ENCODE measurements at regions not wholly inside any gene's neighbourhood (a gene's known extent, or its start where the extent isn't known, plus 50 kb on each side); places are given as distances from the start of the nearest gene placed in this dataset.

DNA sequence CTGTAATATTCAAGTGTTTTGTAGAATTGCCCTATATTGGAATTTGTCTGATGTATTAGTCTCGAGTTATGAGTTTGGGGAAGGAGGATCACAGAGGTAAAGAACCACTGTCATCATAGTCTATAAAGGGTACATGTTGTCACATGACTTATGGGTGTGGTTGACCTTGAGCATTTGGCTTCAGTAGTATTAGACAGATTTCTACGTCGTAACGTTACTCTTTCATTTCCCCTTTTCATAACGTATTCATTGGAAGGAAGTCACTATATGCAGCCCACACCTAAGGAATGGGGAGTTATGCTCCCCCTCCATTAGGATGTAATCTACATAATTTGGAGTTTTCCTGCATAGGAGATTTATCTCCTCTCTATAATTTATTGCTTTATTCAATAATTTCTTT is 110.1 kb upstream of the VAV3 start:
- ATAC-seq (ENCODE audit: low read depth) = no peak
- H3K4me3 ChIP-seq (ENCODE audit: severe bottlenecking) = no peak overlapping the region
- no peak overlapping the region for H3K27ac ChIP-seq (ENCODE audit: poor library complexity, severe bottlenecking)

DNA sequence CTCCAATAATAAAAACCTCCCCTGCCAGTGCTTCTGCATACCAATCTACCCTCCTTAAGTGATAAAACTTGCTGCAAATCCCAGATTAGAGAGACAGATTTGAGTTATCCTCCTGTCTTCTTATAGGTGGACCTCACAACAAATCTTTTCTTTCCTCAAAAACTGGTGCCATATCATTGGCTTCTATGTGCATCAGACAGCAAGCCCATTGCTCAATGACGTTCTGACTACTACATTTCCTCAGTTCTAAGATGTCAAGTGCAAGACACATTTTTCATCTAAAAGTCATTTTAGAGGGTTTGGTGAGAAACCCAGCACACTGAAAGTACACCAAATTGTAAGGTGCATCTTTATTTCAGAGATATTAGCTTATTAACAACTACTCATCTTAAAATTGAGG is 107.8 kb upstream of the VAV3 start:
- Histone ChIP-seq H3K4me3 (ENCODE audit: severe bottlenecking) (no peak overlapping the region), H3K4me1 (ENCODE audit: insufficient read depth, poor library complexity, severe bottlenecking) (no peaks in the 10 kb centered on the region), H3K36me3 (ENCODE audit: low read depth) (no peaks in the 10 kb centered on the region), H3K9me3 (ENCODE audit: severe bottlenecking) (no peaks in the 10 kb centered on the region), H3K27ac (ENCODE audit: poor library complexity, severe bottlenecking) (no peak overlapping the region), H3K27me3 (ENCODE audit: insufficient read depth, poor library complexity, severe bottlenecking) (no peaks in the 10 kb centered on the region)
- DNase-seq (ENCODE audit: low spot score) (no peak), ATAC-seq (ENCODE audit: low read depth) (no peak)
- TF ChIP-seq, protein P1, sequence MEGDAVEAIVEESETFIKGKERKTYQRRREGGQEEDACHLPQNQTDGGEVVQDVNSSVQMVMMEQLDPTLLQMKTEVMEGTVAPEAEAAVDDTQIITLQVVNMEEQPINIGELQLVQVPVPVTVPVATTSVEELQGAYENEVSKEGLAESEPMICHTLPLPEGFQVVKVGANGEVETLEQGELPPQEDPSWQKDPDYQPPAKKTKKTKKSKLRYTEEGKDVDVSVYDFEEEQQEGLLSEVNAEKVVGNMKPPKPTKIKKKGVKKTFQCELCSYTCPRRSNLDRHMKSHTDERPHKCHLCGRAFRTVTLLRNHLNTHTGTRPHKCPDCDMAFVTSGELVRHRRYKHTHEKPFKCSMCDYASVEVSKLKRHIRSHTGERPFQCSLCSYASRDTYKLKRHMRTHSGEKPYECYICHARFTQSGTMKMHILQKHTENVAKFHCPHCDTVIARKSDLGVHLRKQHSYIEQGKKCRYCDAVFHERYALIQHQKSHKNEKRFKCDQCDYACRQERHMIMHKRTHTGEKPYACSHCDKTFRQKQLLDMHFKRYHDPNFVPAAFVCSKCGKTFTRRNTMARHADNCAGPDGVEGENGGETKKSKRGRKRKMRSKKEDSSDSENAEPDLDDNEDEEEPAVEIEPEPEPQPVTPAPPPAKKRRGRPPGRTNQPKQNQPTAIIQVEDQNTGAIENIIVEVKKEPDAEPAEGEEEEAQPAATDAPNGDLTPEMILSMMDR (IDR thresholded peaks at IDR 0.05; ENCODE audit: poor library complexity, severe bottlenecking) = no peak

More for the DNA sequence above, 110.1 kb upstream of the VAV3 start:
- Histone ChIP-seq H3K4me1 (ENCODE audit: insufficient read depth, poor library complexity, severe bottlenecking) (no peaks in the 10 kb centered on the region), H3K9me3 (ENCODE audit: severe bottlenecking) (no peaks in the 10 kb centered on the region), H3K27me3 (ENCODE audit: insufficient read depth, poor library complexity, severe bottlenecking) (no peaks in the 10 kb centered on the region), H3K36me3 (ENCODE audit: low read depth) (no peaks in the 10 kb centered on the region)
- TF ChIP-seq, protein P1 (IDR thresholded peaks at IDR 0.05; ENCODE audit: poor library complexity, severe bottlenecking) = no peak
- no peak for DNase-seq (ENCODE audit: low spot score)

DNA sequence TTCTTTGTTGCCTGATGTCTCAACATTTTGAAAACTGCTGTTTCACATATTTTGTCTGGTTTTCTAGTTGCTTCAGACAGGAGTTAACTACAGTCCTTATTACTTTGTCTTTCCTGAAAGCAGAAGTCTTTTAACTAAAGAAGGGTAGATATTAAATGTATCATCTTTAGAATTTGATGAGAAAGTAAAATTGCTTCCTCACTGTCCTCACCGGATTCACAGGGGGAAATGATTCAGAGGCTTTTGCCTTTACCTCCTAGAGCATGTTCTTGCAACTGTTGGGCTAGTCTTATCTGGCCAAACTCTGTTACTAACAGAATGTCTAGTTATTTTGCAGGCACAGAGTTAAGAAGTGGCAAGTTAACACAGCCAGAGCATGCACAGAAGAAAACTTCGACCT is 107.2 kb upstream of the VAV3 start:
- H3K4me3 ChIP-seq (ENCODE audit: severe bottlenecking) = no peak overlapping the region
- no peaks in the 10 kb centered on the region for H3K27me3 ChIP-seq (ENCODE audit: insufficient read depth, poor library complexity, severe bottlenecking)
- TF ChIP-seq, protein P1 (IDR thresholded peaks at IDR 0.05; ENCODE audit: poor library complexity, severe bottlenecking) = no peak
- ATAC-seq (ENCODE audit: low read depth) (0 out of 3 replicates have a peak, but pooled peaks have one; percentile 35), DNase-seq (ENCODE audit: low spot score) (no peak)
- H3K36me3 ChIP-seq (ENCODE audit: low read depth) = no peaks in the 10 kb centered on the region
- H3K4me1 ChIP-seq (ENCODE audit: insufficient read depth, poor library complexity, severe bottlenecking) = no peaks in the 10 kb centered on the region
- H3K9me3 ChIP-seq (ENCODE audit: severe bottlenecking) = no peaks in the 10 kb centered on the region
- no peak overlapping the region for H3K27ac ChIP-seq (ENCODE audit: poor library complexity, severe bottlenecking)

DNA sequence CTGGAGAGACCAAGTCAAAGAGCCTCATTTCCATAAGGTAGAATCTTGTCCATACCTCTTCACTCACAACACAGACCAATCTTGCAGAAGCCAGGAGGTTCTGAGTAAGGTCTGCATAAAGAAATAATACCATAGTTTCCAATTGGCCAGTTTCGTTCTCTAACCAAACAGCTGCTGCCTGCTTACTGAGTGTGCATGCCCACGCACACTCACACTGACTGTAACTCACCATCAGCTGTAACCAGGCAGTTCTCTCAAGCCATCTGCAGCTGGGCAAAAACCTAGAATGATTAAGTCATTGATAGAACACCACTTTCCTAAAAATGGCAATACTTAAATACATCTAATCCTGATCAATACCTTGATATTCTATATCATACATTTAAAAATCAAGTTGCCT is 106.6 kb upstream of the VAV3 start:
- ATAC-seq (ENCODE audit: low read depth) = no peak
- DNase-seq (ENCODE audit: low spot score) = no peak
- Histone ChIP-seq H3K4me3 (ENCODE audit: severe bottlenecking) (no peak overlapping the region), H3K27me3 (ENCODE audit: insufficient read depth, poor library complexity, severe bottlenecking) (no peaks in the 10 kb centered on the region), H3K9me3 (ENCODE audit: severe bottlenecking) (no peaks in the 10 kb centered on the region), H3K36me3 (ENCODE audit: low read depth) (no peaks in the 10 kb centered on the region), H3K27ac (ENCODE audit: poor library complexity, severe bottlenecking) (no peak overlapping the region), H3K4me1 (ENCODE audit: insufficient read depth, poor library complexity, severe bottlenecking) (no peaks in the 10 kb centered on the region)
- TF ChIP-seq, protein P1 (IDR thresholded peaks at IDR 0.05; ENCODE audit: poor library complexity, severe bottlenecking) = no peak

DNA sequence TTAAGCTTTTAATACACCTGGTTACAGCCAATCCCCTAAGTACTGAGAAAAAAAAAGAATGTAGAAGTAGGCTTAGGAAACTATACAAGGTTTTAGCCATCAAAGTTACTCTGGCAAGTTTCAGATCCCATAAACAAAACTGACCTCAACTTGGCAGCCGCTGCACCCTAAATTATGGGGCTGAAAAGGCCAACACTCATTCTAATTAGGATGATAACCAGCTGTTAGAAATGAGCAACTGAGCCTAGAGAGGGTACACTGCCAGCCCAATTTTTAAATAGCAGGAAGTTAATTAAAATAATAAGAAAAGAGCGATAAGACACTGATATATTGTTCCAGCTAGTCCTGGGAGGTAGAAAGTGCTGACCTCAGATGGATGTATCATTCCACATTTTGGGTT is 105.7 kb upstream of the VAV3 start:
- TF ChIP-seq, protein P1 (IDR thresholded peaks at IDR 0.05; ENCODE audit: poor library complexity, severe bottlenecking) = no peak
- Histone ChIP-seq H3K27ac (ENCODE audit: poor library complexity, severe bottlenecking) (no peak overlapping the region), H3K27me3 (ENCODE audit: insufficient read depth, poor library complexity, severe bottlenecking) (no peaks in the 10 kb centered on the region), H3K36me3 (ENCODE audit: low read depth) (no peaks in the 10 kb centered on the region), H3K4me3 (ENCODE audit: severe bottlenecking) (no peak overlapping the region), H3K9me3 (ENCODE audit: severe bottlenecking) (no peaks in the 10 kb centered on the region), H3K4me1 (ENCODE audit: insufficient read depth, poor library complexity, severe bottlenecking) (no peaks in the 10 kb centered on the region)
- DNase-seq (ENCODE audit: low spot score) (no peak), ATAC-seq (ENCODE audit: low read depth) (no peak)
